ENCODE measurements at regions not wholly inside any gene's neighbourhood (a gene's known extent, or its start where the extent isn't known, plus 50 kb on each side); places are given as distances from the start of the nearest gene placed in this dataset.

- Histone ChIP-seq H3K4me3 (ENCODE audit: low read depth, low read length) (no peak overlapping the region), H3K27me3 (no peaks in the 10 kb centered on the region), H3K36me3 (peaks cover 1% of the 10 kb centered on the region), H3K9me3 (no peaks in the 10 kb centered on the region), H3K4me1 (peaks cover 25% of the 10 kb centered on the region)
- no peak for DNase-seq
- TF ChIP-seq CTCF (IDR thresholded peaks at IDR 0.05; ENCODE audit: low read depth, low read length) = no peak
These were observed 256.0 kb downstream of the EIPR1 start for GRCh38 chr2:3121601-3122000.

GRCh38 chr2:3117650-3118216 is 259.9 kb downstream of the EIPR1 start:
- no peak overlapping the region for H3K4me3 ChIP-seq (ENCODE audit: low read depth, low read length)
- H3K9me3 ChIP-seq = no peaks in the 10 kb centered on the region
- TF ChIP-seq CTCF (IDR thresholded peaks at IDR 0.05; ENCODE audit: low read depth, low read length) = no peak
- peaks cover 3% of the 10 kb centered on the region for H3K36me3 ChIP-seq
- H3K27me3 ChIP-seq = no peaks in the 10 kb centered on the region
- DNase-seq = no peak
- peaks cover 23% of the 10 kb centered on the region for H3K4me1 ChIP-seq

- TF ChIP-seq CTCF (IDR thresholded peaks at IDR 0.05; ENCODE audit: low read depth, low read length) = no peak
- DNase-seq = no peak
- peaks cover 3% of the 10 kb centered on the region for H3K36me3 ChIP-seq
- no peaks in the 10 kb centered on the region for H3K9me3 ChIP-seq
- no peak overlapping the region for H3K4me3 ChIP-seq (ENCODE audit: low read depth, low read length)
- no peaks in the 10 kb centered on the region for H3K27me3 ChIP-seq
- H3K4me1 ChIP-seq = peaks cover 21% of the 10 kb centered on the region
These were observed 261.2 kb downstream of the EIPR1 start for GRCh38 chr2:3116371-3116770.

- peaks cover 3% of the 10 kb centered on the region; the same call in 1 of the 2 replicates for H3K36me3 ChIP-seq
- no peaks in the 10 kb centered on the region for H3K27me3 ChIP-seq
- no peak for TF ChIP-seq CTCF (IDR thresholded peaks at IDR 0.05; ENCODE audit: low read depth, low read length)
- no peaks in the 10 kb centered on the region for H3K9me3 ChIP-seq
- DNase-seq = no peak
- peaks cover 21% of the 10 kb centered on the region for H3K4me1 ChIP-seq
- H3K4me3 ChIP-seq (ENCODE audit: low read depth, low read length) = no peak overlapping the region
These were observed 262.1 kb downstream of the EIPR1 start for GRCh38 chr2:3115301-3116042.

GRCh38 chr2:3114406-3115185 is 263.0 kb downstream of the EIPR1 start:
- TF ChIP-seq CTCF (IDR thresholded peaks at IDR 0.05; ENCODE audit: low read depth, low read length) = no peak
- H3K4me1 ChIP-seq = peaks cover 21% of the 10 kb centered on the region
- no peak overlapping the region for H3K4me3 ChIP-seq (ENCODE audit: low read depth, low read length)
- no peak for DNase-seq
- no peaks in the 10 kb centered on the region for H3K9me3 ChIP-seq
- H3K36me3 ChIP-seq = peaks cover 3% of the 10 kb centered on the region; the same call in 1 of the 2 replicates
- H3K27me3 ChIP-seq = no peaks in the 10 kb centered on the region

Measured in BE2C (cell line).